IMR-90 (cell line): ENCODE measurements at regions not wholly inside any gene's neighbourhood (a gene's known extent, or its start where the extent isn't known, plus 50 kb on each side); places are given as distances from the start of the nearest gene placed in this dataset.

Experiments
- ATAC-seq: fragments of 200-7000 bp; cut with Tn5 transposase; 2 replicates; pipeline ENCODE4 v1.9.1; 2020; ENCODE audit warnings: low read depth, mild to moderate bottlenecking, moderate library complexity
- BruUV-seq: library from RNA; stranded (reverse); fragments of 400-500 nt; replicated peaks from 2 replicates; lab custom pipeline; 2021; lab: Mats Ljungman, UMichigan
- CTCF ChIA-PET: fragments of 300-600 bp; formaldehyde crosslinking; extraction: SDS; loops from one replicate; lab custom pipeline; 2021; ENCODE audit warnings: antibody characterized with exemption; lab: Yijun Ruan, JAX
- POLR2A ChIA-PET: fragments of 300-600 bp; sonication (Branson Sonifier 250); formaldehyde crosslinking; loops from one replicate; lab custom pipeline; 2022; ENCODE audit warnings: antibody characterized with exemption; ENCODE audit not compliant: unreplicated experiment; lab: Charles Lee
- DNase-seq: peaks from one replicate; pipeline ENCODE4 v3.0.0; 2013
- H2AFZ ChIP-seq: replicated peaks from 2 replicates; pipeline ENCODE3; 2013; ENCODE audit warnings: low read length, mild to moderate bottlenecking; ENCODE audit not compliant: poor library complexity
- H2AK5ac ChIP-seq: 2 replicates; pipeline ENCODE4 v1.6.1; 2013; ENCODE audit warnings: low read depth, low read length, inconsistent platforms
- H2AK9ac ChIP-seq: replicated peaks from 2 replicates; pipeline ENCODE3; 2013; ENCODE audit warnings: mild to moderate bottlenecking, low read depth, low read length, moderate library complexity; ENCODE audit not compliant: poor library complexity
- H2BK120ac ChIP-seq: 2 replicates; pipeline ENCODE4 v1.6.1; 2013; ENCODE audit warnings: low read depth, low read length, inconsistent platforms
- H2BK15ac ChIP-seq: 3 replicates; pipeline ENCODE4 v1.6.1; 2013; ENCODE audit warnings: low read depth, low read length, inconsistent platforms
- H2BK20ac ChIP-seq: 2 replicates; pipeline ENCODE4 v1.6.1; 2013; ENCODE audit warnings: low read depth, mild to moderate bottlenecking, inconsistent platforms, low read length, moderate library complexity
- H2BK5ac ChIP-seq: 2 replicates; pipeline ENCODE4 v1.6.1; 2013; ENCODE audit warnings: mild to moderate bottlenecking, low read depth, low read length, inconsistent platforms; ENCODE audit not compliant: poor library complexity, severe bottlenecking
- H3K14ac ChIP-seq: replicated peaks from 2 replicates; pipeline ENCODE4 v1.6.1; 2013; ENCODE audit warnings: low read depth, low read length, inconsistent platforms
- H3K18ac ChIP-seq: 2 replicates; pipeline ENCODE4 v1.6.1; 2013; ENCODE audit warnings: low read depth, low read length, control low read depth
- H3K23ac ChIP-seq: 2 replicates; pipeline ENCODE4 v1.6.1; 2013; ENCODE audit warnings: low read depth, low read length, inconsistent platforms
- H3K27ac ChIP-seq: 2 replicates; pipeline ENCODE4 v1.5.1; 2013; ENCODE audit warnings: mild to moderate bottlenecking, control low read depth, low read length; ENCODE audit not compliant: insufficient read depth
- H3K27me3 ChIP-seq: 2 replicates; pipeline ENCODE4 v1.6.1; 2013; ENCODE audit warnings: low read length; ENCODE audit not compliant: control insufficient read depth, insufficient read depth
- H3K36me3 ChIP-seq: 2 replicates; pipeline ENCODE4 v1.6.1; 2013; ENCODE audit warnings: low read length, mixed read lengths; ENCODE audit not compliant: control insufficient read depth, insufficient read depth
- H3K4ac ChIP-seq: 2 replicates; pipeline ENCODE4 v1.6.1; 2013; ENCODE audit warnings: low read depth, low read length, inconsistent platforms
- H3K4me1 ChIP-seq: 2 replicates; pipeline ENCODE4 v1.6.1; 2013; ENCODE audit warnings: low read length, mixed read lengths; ENCODE audit not compliant: control insufficient read depth, insufficient read depth
- H3K4me2 ChIP-seq: 2 replicates; pipeline ENCODE4 v1.6.1; 2013; ENCODE audit warnings: low read depth, mild to moderate bottlenecking, control low read depth, low read length, moderate library complexity
- H3K4me3 ChIP-seq: 2 replicates; pipeline ENCODE4 v1.5.1; 2013; ENCODE audit warnings: low read depth, mild to moderate bottlenecking, control low read depth, low read length, moderate library complexity; ENCODE audit not compliant: insufficient read depth
- H3K56ac ChIP-seq: 2 replicates; pipeline ENCODE4 v1.6.1; 2013; ENCODE audit warnings: low read length, inconsistent platforms; ENCODE audit not compliant: insufficient read depth; ENCODE audit errors: extremely low read depth
- H3K79me1 ChIP-seq, 2 experiments: 2 replicates each; pipeline ENCODE4 v1.6.1; 2013; ENCODE audit warnings: low read length in 2 of 2, inconsistent platforms in 1 of 2, low read depth in 1 of 2
- H3K9ac ChIP-seq: 2 replicates; pipeline ENCODE4 v1.6.1; 2013; ENCODE audit warnings: low read depth, low read length, control low read depth
- H3K9me1 ChIP-seq: 2 replicates; pipeline ENCODE4 v1.6.1; 2013; ENCODE audit warnings: low read length, inconsistent platforms; ENCODE audit not compliant: insufficient read depth
- H3K9me3 ChIP-seq: 2 replicates; pipeline ENCODE4 v1.6.1; 2013; ENCODE audit warnings: low read length; ENCODE audit not compliant: control insufficient read depth, insufficient read depth
- H4K20me1 ChIP-seq: 2 replicates; pipeline ENCODE4 v1.6.1; 2013; ENCODE audit warnings: low read length, inconsistent platforms; ENCODE audit not compliant: insufficient read depth
- H4K5ac ChIP-seq: 2 replicates; pipeline ENCODE4 v1.6.1; 2013; ENCODE audit warnings: mild to moderate bottlenecking, low read depth, low read length, control low read depth
- H4K8ac ChIP-seq, 2 experiments: 2 replicates each; pipeline ENCODE4 v1.6.1; 2013; ENCODE audit warnings: low read depth in 2 of 2, low read length in 2 of 2, control low read depth in 1 of 2, inconsistent platforms in 1 of 2
- H4K91ac ChIP-seq: 2 replicates; pipeline ENCODE4 v1.6.1; 2013; ENCODE audit warnings: low read depth, low read length, inconsistent platforms; ENCODE audit not compliant: insufficient read depth
- MAFK ChIP-seq: IDR thresholded peaks from 2 replicates; pipeline ENCODE4 v1.6.1; 2012; ENCODE audit warnings: low read depth, low read length, improper control_type of control experiment
- WGBS, 2 experiments: methylation state at CpG; one replicate each; pipeline versions ENCODE4 v1.1.5 to v1.1.7; 2013; ENCODE audit warnings: missing lambda C conversion rate in 2 of 2; ENCODE audit not compliant: insufficient read length in 1 of 2; ENCODE audit errors: extremely low coverage in 2 of 2; 5-methylcytosine and 5-hydroxymethylcytosine counted together
- dilution Hi-C: fragments of 300-500 bp; cut with HindIII; formaldehyde crosslinking; loops from one replicate; pipeline ENCODE4 v1.14.3; 2018; ENCODE audit warnings: low sequenced_read_pairs; ENCODE audit not compliant: unreplicated experiment
- in situ Hi-C: fragments of 300-500 bp; cut with MboI; formaldehyde crosslinking; loops from 3 replicates; pipeline ENCODE4 v1.14.3; 2019; ENCODE audit warnings: low sequenced_read_pairs, inconsistent platforms, mixed read lengths
- intact Hi-C: fragments of 100-400 bp; cut with micrococcal nuclease; formaldehyde crosslinking; loops from 2 replicates; pipeline ENCODE4 v1.10.0; 2022

DNA sequence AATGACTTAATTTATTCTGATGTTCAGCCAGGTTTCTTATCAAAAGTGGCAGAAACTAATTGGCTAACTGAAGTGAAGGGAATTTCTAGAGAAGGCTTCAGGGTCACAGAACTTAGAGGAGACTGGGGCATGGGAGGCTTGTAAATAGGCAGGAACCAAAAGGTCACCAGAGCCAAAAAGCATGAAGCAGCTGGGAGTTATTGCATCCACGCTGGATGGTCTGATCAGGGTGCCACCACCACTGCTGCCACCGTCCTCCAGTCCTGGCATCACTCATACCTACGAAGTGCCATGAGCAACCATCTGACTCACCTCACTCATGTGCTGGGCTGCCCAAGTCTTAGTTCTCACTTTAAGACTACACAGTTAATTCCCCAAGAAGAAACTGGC, 82.5 kb upstream of the DPH5 start:
- H4K5ac ChIP-seq, result no peak overlapping the region
- no peaks in the 10 kb centered on the region; the same call in 1 of the 2 replicates for H3K27me3 ChIP-seq
- no peak overlapping the region for H2BK15ac ChIP-seq
- in situ Hi-C loops, result no loop called here
- H3K4me2 ChIP-seq, result no peak overlapping the region
- dilution Hi-C loops, result no loop called here
- no peak overlapping the region for H2BK20ac ChIP-seq
- no CpG with 5 or more reads among the region's 3 CpGs for WGBS, 2 experiments
- H3K36me3 ChIP-seq, result no peaks in the 10 kb centered on the region
- ChIA-PET POLR2A (no interaction called here), CTCF (interaction anchor here (0.8 kb wide), 1 partner anchor 12 kb away, joined by 7 read pairs; no protein-coding TSS in a partner anchor)
- H2AK9ac ChIP-seq, result no peak overlapping the region
- DNase-seq (no peak), ATAC-seq (no peak)
- H3K4me1 ChIP-seq, result no peaks in the 10 kb centered on the region
- no peak overlapping the region for H2AFZ ChIP-seq
- H3K23ac ChIP-seq, result no peak overlapping the region
- H3K27ac ChIP-seq, result no peak overlapping the region
- no peak overlapping the region for H4K91ac ChIP-seq
- H3K4ac ChIP-seq, result no peak overlapping the region
- no peak overlapping the region for H3K9ac ChIP-seq
- H3K56ac ChIP-seq, result no peak overlapping the region
- no peaks in the 10 kb centered on the region for H4K20me1 ChIP-seq
- BruUV-seq, result no TSS peak
- no peak overlapping the region for H2BK5ac ChIP-seq
- no peak overlapping the region for H3K18ac ChIP-seq
- no peak for TF ChIP-seq MAFK
- H3K4me3 ChIP-seq, result no peak overlapping the region
- H4K8ac ChIP-seq, result no peak overlapping the region
- no peak overlapping the region for H3K14ac ChIP-seq
- H3K79me1 ChIP-seq, result no peaks in the 10 kb centered on the region
- intact Hi-C loops, result no loop called here
- H2BK120ac ChIP-seq, result no peak overlapping the region
- no peaks in the 10 kb centered on the region for H3K9me1 ChIP-seq
- no peaks in the 10 kb centered on the region for H3K9me3 ChIP-seq
- no peak overlapping the region for H2AK5ac ChIP-seq
